ENCODE measurements at regions not wholly inside any gene's neighbourhood (a gene's known extent, or its start where the extent isn't known, plus 50 kb on each side); places are given as distances from the start of the nearest gene placed in this dataset.

DNA sequence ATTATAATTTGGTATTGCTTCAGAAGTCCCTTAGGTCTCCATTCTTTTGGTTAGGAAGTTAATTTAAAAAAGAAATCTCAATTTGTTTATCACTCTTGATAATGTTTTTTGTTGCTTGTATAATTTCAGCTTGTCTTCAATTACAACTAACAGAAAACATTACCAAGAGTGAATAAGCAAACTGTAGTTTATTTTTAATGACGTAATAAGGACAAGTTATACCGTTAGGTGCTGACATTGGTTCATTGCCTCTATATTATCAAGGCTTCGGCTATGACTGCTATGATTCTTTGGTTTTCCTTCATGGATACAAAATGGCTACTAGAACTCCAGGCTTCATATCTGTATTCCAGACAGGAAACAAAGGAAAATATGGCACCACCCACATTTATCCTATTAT lies 220.6 kb downstream of the PTGER3 start:
- no peak for TF ChIP-seq POLR2A (IDR thresholded peaks at IDR 0.05; ENCODE audit: borderline replicate concordance, extremely low read depth, insufficient read depth, insufficient read length)
- no peak for TF ChIP-seq JUND (IDR thresholded peaks at IDR 0.05)
- no peak for TF ChIP-seq RAD21 (IDR thresholded peaks at IDR 0.05; ENCODE audit: low read depth)
- TF ChIP-seq, protein P1, sequence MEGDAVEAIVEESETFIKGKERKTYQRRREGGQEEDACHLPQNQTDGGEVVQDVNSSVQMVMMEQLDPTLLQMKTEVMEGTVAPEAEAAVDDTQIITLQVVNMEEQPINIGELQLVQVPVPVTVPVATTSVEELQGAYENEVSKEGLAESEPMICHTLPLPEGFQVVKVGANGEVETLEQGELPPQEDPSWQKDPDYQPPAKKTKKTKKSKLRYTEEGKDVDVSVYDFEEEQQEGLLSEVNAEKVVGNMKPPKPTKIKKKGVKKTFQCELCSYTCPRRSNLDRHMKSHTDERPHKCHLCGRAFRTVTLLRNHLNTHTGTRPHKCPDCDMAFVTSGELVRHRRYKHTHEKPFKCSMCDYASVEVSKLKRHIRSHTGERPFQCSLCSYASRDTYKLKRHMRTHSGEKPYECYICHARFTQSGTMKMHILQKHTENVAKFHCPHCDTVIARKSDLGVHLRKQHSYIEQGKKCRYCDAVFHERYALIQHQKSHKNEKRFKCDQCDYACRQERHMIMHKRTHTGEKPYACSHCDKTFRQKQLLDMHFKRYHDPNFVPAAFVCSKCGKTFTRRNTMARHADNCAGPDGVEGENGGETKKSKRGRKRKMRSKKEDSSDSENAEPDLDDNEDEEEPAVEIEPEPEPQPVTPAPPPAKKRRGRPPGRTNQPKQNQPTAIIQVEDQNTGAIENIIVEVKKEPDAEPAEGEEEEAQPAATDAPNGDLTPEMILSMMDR (IDR thresholded peaks at IDR 0.05 in 2 of 3, conservative IDR thresholded peaks at IDR 0.05 in 1 of 3; ENCODE audit: borderline replicate concordance in 1 of 3, insufficient read depth in 1 of 3, low read depth in 2 of 3, low read length in 2 of 3) = no peak
- TF ChIP-seq EZH2 (IDR thresholded peaks at IDR 0.05) = no peak
- TF ChIP-seq EZH2phosphoT487 (IDR thresholded peaks at IDR 0.05; ENCODE audit: borderline replicate concordance) = no peak
- no peak for TF ChIP-seq POLR2AphosphoS5 (IDR thresholded peaks at IDR 0.05; ENCODE audit: low read depth, low read length)
- no peak for TF ChIP-seq FOSL1 (IDR thresholded peaks at IDR 0.05; ENCODE audit: low read depth)
- no peak for TF ChIP-seq ZFX (IDR thresholded peaks at IDR 0.05)
- TF ChIP-seq ZBTB33 (IDR thresholded peaks at IDR 0.05; ENCODE audit: extremely low read depth, insufficient replicate concordance, low read length) = no peak
- no peak for TF ChIP-seq SIN3A (IDR thresholded peaks at IDR 0.05; ENCODE audit: low read depth)
- TF ChIP-seq CBX3 (IDR thresholded peaks at IDR 0.05; ENCODE audit: low read depth) = no peak
- TF ChIP-seq CEBPB (IDR thresholded peaks at IDR 0.05; ENCODE audit: low read depth) = no peak
- TF ChIP-seq, protein P2, sequence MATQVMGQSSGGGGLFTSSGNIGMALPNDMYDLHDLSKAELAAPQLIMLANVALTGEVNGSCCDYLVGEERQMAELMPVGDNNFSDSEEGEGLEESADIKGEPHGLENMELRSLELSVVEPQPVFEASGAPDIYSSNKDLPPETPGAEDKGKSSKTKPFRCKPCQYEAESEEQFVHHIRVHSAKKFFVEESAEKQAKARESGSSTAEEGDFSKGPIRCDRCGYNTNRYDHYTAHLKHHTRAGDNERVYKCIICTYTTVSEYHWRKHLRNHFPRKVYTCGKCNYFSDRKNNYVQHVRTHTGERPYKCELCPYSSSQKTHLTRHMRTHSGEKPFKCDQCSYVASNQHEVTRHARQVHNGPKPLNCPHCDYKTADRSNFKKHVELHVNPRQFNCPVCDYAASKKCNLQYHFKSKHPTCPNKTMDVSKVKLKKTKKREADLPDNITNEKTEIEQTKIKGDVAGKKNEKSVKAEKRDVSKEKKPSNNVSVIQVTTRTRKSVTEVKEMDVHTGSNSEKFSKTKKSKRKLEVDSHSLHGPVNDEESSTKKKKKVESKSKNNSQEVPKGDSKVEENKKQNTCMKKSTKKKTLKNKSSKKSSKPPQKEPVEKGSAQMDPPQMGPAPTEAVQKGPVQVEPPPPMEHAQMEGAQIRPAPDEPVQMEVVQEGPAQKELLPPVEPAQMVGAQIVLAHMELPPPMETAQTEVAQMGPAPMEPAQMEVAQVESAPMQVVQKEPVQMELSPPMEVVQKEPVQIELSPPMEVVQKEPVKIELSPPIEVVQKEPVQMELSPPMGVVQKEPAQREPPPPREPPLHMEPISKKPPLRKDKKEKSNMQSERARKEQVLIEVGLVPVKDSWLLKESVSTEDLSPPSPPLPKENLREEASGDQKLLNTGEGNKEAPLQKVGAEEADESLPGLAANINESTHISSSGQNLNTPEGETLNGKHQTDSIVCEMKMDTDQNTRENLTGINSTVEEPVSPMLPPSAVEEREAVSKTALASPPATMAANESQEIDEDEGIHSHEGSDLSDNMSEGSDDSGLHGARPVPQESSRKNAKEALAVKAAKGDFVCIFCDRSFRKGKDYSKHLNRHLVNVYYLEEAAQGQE (IDR thresholded peaks at IDR 0.05; ENCODE audit: low read depth) = no peak

Measured in HCT116 (cell line).